PFSK-1 (cell line): ENCODE measurements at regions not wholly inside any gene's neighbourhood (a gene's known extent, or its start where the extent isn't known, plus 50 kb on each side); places are given as distances from the start of the nearest gene placed in this dataset.

Source experiments
- POLR2AphosphoS5 ChIP-seq: IDR thresholded peaks from 2 replicates; pipeline ENCODE4 v1.6.1; 2012; ENCODE audit warnings: low read depth, mild to moderate bottlenecking, control low read depth, low read length, moderate library complexity
- REST ChIP-seq, 2 experiments: IDR thresholded peaks; 2 replicates each; pipeline versions ENCODE4 v1.6.1 to v1.8.0; 2011 to 2012; ENCODE audit warnings: low read depth in 2 of 2, low read length in 2 of 2, control low read depth in 1 of 2, inconsistent platforms in 1 of 2, mild to moderate bottlenecking in 1 of 2, moderate library complexity in 1 of 2; ENCODE audit not compliant: insufficient read depth in 1 of 2

- no peak for TF ChIP-seq POLR2AphosphoS5
- TF ChIP-seq REST (IDR thresholded peaks at IDR 0.05; ENCODE audit: insufficient read depth in 1 of 2, low read depth in 2 of 2, low read length in 2 of 2), result no peak
These were observed 94.1 kb upstream of the PROK2 start for GRCh38 chr3:71879089-71879488.
